ENCODE measurements at regions not wholly inside any gene's neighbourhood (a gene's known extent, or its start where the extent isn't known, plus 50 kb on each side); places are given as distances from the start of the nearest gene placed in this dataset.

GRCh38 chr14:21729703-21730233 lies 56.1 kb upstream of the OR4E1 start:
- no peak for DNase-seq (ENCODE audit: low read depth)
- H3K4me3 ChIP-seq (ENCODE audit: control insufficient read depth, low read depth, low read length), result no peak overlapping the region

GRCh38 chr14:21725250-21725649 lies 51.6 kb upstream of the OR4E1 start:
- no peak for TF ChIP-seq CTCF (conservative IDR thresholded peaks at IDR 0.05; ENCODE audit: control insufficient read depth, insufficient read depth, low read depth, low read length)
- DNase-seq (ENCODE audit: low read depth), result no peak
- H3K4me3 ChIP-seq (ENCODE audit: control insufficient read depth, low read depth, low read length), result no peak overlapping the region

More at GRCh38 chr14:21729703-21730233, 56.1 kb upstream of the OR4E1 start:
- no peak for TF ChIP-seq CTCF (conservative IDR thresholded peaks at IDR 0.05; ENCODE audit: control insufficient read depth, insufficient read depth, low read depth, low read length)

- no peak for DNase-seq (ENCODE audit: low read depth)
- TF ChIP-seq CTCF (conservative IDR thresholded peaks at IDR 0.05; ENCODE audit: control insufficient read depth, insufficient read depth, low read depth, low read length), result no peak
- H3K4me3 ChIP-seq (ENCODE audit: control insufficient read depth, low read depth, low read length), result no peak overlapping the region
Observed at GRCh38 chr14:21724090-21724973, 50.7 kb upstream of the OR4E1 start.

GRCh38 chr14:21723431-21724045 lies 49.9 kb upstream of the OR4E1 start:
- H3K4me3 ChIP-seq (ENCODE audit: control insufficient read depth, low read depth, low read length), result no peak overlapping the region
- TF ChIP-seq CTCF (conservative IDR thresholded peaks at IDR 0.05; ENCODE audit: control insufficient read depth, insufficient read depth, low read depth, low read length), result peak; percentile 34
- peak; percentile 15 for DNase-seq (ENCODE audit: low read depth)
